Tibial nerve (tissue), 4 donors: ENCODE measurements at regions not wholly inside any gene's neighbourhood (a gene's known extent, or its start where the extent isn't known, plus 50 kb on each side); places are given as distances from the start of the nearest gene placed in this dataset.

Source experiments
- DNase-seq, 2 donors: peaks; one replicate each; pipeline ENCODE4 v3.0.0-alpha.2; 2019; ENCODE audit warnings: low spot score in 2 of 2
- H3K27ac ChIP-seq, 4 donors: fragments of 200-600 bp; sonication (generic) in 3 of 4; one replicate each; pipeline ENCODE4 v1.5.1; 2017 to 2019; ENCODE audit warnings: mild to moderate bottlenecking in 1 of 4
- H3K27me3 ChIP-seq, 2 donors: fragments of 200-600 bp; sonication (generic) in 1 of 2; one replicate each; pipeline versions ENCODE4 v1.5.1 to v1.6.0; 2017 to 2019
- H3K36me3 ChIP-seq, 3 donors: fragments of 200-600 bp; sonication (generic); one replicate each; pipeline ENCODE4 v1.5.1; 2018 to 2019
- H3K4me1 ChIP-seq, 4 donors: fragments of 200-600 bp; sonication (generic) in 3 of 4; one replicate each; pipeline ENCODE4 v1.5.1; 2017 to 2019
- H3K4me3 ChIP-seq, 4 donors: fragments of 200-600 bp; sonication (generic) in 3 of 4; one replicate each; pipeline ENCODE4 v1.5.1; 2017 to 2019; ENCODE audit warnings: mild to moderate bottlenecking in 1 of 4, moderate library complexity in 1 of 4
- H3K9me3 ChIP-seq, 4 donors: fragments of 200-600 bp; sonication (generic) in 3 of 4; one replicate each; pipeline ENCODE4 v1.5.1; 2017 to 2019
- CTCF ChIP-seq, 5 experiments: fragments of 200-600 bp in 3 of 5; fragments of 450-650 bp in 2 of 5; sonication (generic) in 3 of 5; IDR thresholded peaks; one replicate each; pipeline ENCODE4 v1.5.1; 2016 to 2019; ENCODE audit warnings: antibody characterized with exemption in 5 of 5, mild to moderate bottlenecking in 3 of 5, moderate library complexity in 2 of 5
- EP300 ChIP-seq, 2 donors: sonication (generic); formaldehyde crosslinking; IDR thresholded peaks; one replicate each; pipeline ENCODE4 v1.6.1; 2017; ENCODE audit warnings: antibody characterized with exemption in 2 of 2, mild to moderate bottlenecking in 1 of 2
- POLR2A ChIP-seq, 2 donors: fragments of 450-650 bp; IDR thresholded peaks; one replicate each; pipeline ENCODE4 v1.6.1; 2017; ENCODE audit warnings: antibody characterized with exemption in 2 of 2, mild to moderate bottlenecking in 2 of 2, moderate library complexity in 2 of 2
- WGBS, 2 donors: methylation state at CpG; one replicate each; pipeline ENCODE4 v1.1.5; 2018; 5-methylcytosine and 5-hydroxymethylcytosine counted together

GRCh38 chr5:143671021-143671420, 140.9 kb upstream of the HMHB1 start:
- H3K4me1 ChIP-seq = no peaks in the 10 kb centered on the region
- no peaks in the 10 kb centered on the region for H3K27me3 ChIP-seq
- no peaks in the 10 kb centered on the region for H3K9me3 ChIP-seq
- H3K4me3 ChIP-seq = no peak overlapping the region
- H3K27ac ChIP-seq = no peak overlapping the region
- TF ChIP-seq CTCF (IDR thresholded peaks at IDR 0.05) (no peak), POLR2A (IDR thresholded peaks at IDR 0.05) (no peak), EP300 (IDR thresholded peaks at IDR 0.05) (no peak)
- DNase-seq = no peak
- no peaks in the 10 kb centered on the region for H3K36me3 ChIP-seq
- 86 to 98% methylated on average over 5 of the region's 5 CpGs for WGBS, 2 donors

GRCh38 chr5:143665866-143666265, 146.1 kb upstream of the HMHB1 start:
- Histone ChIP-seq H3K4me3 (no peak overlapping the region), H3K9me3 (no peaks in the 10 kb centered on the region), H3K27me3 (no peaks in the 10 kb centered on the region), H3K36me3 (no peaks in the 10 kb centered on the region), H3K27ac (no peak overlapping the region), H3K4me1 (no peaks in the 10 kb centered on the region)
- DNase-seq = no peak
- 54 to 65% methylated on average over 4 of the region's 4 CpGs for WGBS, 2 donors
- TF ChIP-seq POLR2A (IDR thresholded peaks at IDR 0.05) (no peak), EP300 (IDR thresholded peaks at IDR 0.05) (no peak), CTCF (IDR thresholded peaks at IDR 0.05) (no peak)

- no peak for DNase-seq
- no peak overlapping the region for H3K27ac ChIP-seq
- WGBS, 2 donors = 82 to 89% methylated on average over 2 of the region's 2 CpGs
- no peaks in the 10 kb centered on the region for H3K9me3 ChIP-seq
- no peaks in the 10 kb centered on the region for H3K4me1 ChIP-seq
- no peak overlapping the region for H3K4me3 ChIP-seq
- no peaks in the 10 kb centered on the region for H3K36me3 ChIP-seq
- H3K27me3 ChIP-seq = no peaks in the 10 kb centered on the region
- TF ChIP-seq EP300 (IDR thresholded peaks at IDR 0.05) = no peak
- TF ChIP-seq POLR2A (IDR thresholded peaks at IDR 0.05) = no peak
- no peak for TF ChIP-seq CTCF (IDR thresholded peaks at IDR 0.05)
Observed at GRCh38 chr5:143664623-143665022, 147.3 kb upstream of the HMHB1 start.

- Histone ChIP-seq H3K4me3 (no peak overlapping the region), H3K4me1 (no peaks in the 10 kb centered on the region), H3K9me3 (no peaks in the 10 kb centered on the region), H3K36me3 (no peaks in the 10 kb centered on the region), H3K27ac (no peak overlapping the region), H3K27me3 (no peaks in the 10 kb centered on the region)
- no peak for TF ChIP-seq POLR2A (IDR thresholded peaks at IDR 0.05)
- TF ChIP-seq EP300 (IDR thresholded peaks at IDR 0.05) = no peak
- TF ChIP-seq CTCF (IDR thresholded peaks at IDR 0.05) = no peak
- WGBS, 2 donors = 94 to 97% methylated on average over 2 of the region's 2 CpGs
- DNase-seq = no peak
Observed at GRCh38 chr5:143663872-143664271, 148.1 kb upstream of the HMHB1 start.

GRCh38 chr5:143662020-143662419, 149.9 kb upstream of the HMHB1 start:
- no peak overlapping the region for H3K27ac ChIP-seq
- H3K9me3 ChIP-seq = no peaks in the 10 kb centered on the region
- no peaks in the 10 kb centered on the region for H3K36me3 ChIP-seq
- H3K27me3 ChIP-seq = no peaks in the 10 kb centered on the region
- DNase-seq = no peak
- no peak overlapping the region for H3K4me3 ChIP-seq
- no peaks in the 10 kb centered on the region for H3K4me1 ChIP-seq
- no peak for TF ChIP-seq EP300 (IDR thresholded peaks at IDR 0.05)
- no peak for TF ChIP-seq CTCF (IDR thresholded peaks at IDR 0.05)
- no peak for TF ChIP-seq POLR2A (IDR thresholded peaks at IDR 0.05)
- 66 to 78% methylated on average over 1 of the region's 1 CpG for WGBS, 2 donors
